HG03432 (cell line): ENCODE measurements at regions not wholly inside any gene's neighbourhood (a gene's known extent, or its start where the extent isn't known, plus 50 kb on each side); places are given as distances from the start of the nearest gene placed in this dataset.

Experiments used
- ATAC-seq: cut with Tn5 transposase; IDR thresholded peaks from one replicate; pipeline ENCODE4 v1.9.1; 2021; ENCODE audit warnings: mild to moderate bottlenecking, moderate library complexity; ENCODE audit not compliant: unreplicated experiment

DNA sequence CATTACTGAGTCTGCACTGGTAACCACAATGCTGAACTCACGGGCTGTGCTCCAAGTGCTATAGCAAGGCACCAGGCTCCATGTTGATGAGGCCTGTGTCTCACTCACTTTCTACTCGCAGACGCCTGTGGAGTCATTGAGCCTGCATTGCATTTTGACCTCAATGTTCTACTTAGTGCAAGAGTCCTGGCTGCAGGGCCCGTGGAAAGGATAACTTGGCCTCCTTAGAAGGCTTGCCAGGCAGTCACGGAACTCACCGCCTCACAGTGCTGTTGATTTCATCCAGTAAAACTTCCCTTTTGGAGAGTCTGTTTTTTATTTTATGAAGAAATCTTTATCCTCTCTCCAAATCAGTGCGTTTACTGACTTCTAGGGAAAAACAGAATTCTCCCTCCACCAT, 290.4 kb downstream of the RNF144A start:
- ATAC-seq, result no peak

GRCh38 chr2:7209757-7210555, 292.7 kb downstream of the RNF144A start:
- ATAC-seq, result no peak

DNA sequence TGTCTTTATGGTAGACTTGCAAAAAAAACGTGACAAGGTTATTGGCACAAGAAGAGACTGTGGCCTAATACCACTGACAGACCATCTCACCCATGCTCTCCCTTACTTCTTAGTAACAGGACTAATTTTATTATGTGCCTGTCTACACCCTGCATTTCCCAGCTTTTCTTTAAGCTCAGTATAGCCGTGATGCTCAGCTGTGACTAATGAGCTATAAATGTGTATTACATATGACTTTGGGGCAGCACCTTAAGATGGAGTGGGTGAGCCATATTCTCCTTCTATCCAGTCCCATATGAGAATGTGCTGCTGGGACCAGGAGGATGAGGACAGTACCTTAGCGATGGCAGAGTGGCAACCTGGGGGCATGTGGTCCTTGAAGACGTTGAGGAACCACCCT, 293.5 kb downstream of the RNF144A start:
- no peak for ATAC-seq

DNA sequence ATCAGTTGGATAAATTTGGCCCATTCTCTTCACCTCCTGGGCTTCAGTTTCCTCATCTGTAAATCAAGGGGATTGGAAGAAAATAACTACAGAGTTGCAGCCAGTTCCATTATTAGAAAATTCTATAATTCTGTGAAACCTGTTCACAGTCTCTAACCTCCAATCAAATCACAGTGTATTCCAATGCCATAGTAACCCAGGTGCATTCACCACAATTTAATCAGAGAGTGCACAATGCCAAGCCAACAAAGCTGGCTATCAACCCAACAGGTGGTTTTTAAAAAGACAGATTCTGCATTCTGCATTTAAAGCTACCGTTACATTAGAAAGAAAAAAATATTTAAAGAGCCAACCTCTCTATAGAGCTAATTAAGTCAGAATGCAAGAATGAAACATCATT, 308.6 kb downstream of the RNF144A start:
- ATAC-seq, result no peak

- no peak for ATAC-seq
Observed at GRCh38 chr2:7226501-7226900, 309.3 kb downstream of the RNF144A start.

GRCh38 chr2:7233126-7233525, 315.9 kb downstream of the RNF144A start:
- ATAC-seq, result no peak

- no peak for ATAC-seq
Observed at GRCh38 chr2:7237466-7237865, 320.3 kb downstream of the RNF144A start.

DNA sequence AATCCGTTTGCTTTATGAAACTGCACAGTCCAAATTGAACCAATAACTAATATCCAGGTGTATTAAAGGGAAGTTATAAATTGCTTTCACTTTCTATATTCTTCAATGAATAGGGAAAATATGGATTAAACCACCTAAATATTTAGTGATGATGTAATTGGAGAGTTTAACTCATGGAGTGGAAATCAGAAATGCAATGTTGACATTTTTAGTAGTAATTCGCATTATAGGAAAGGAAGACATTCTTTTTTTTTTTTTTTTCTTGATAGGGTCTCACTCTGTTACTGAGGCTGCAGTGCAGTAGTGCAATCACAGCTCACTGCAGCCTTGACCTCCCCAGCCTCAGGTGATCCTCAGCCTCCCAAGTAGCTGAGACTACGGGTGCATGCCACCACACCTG, 321.9 kb downstream of the RNF144A start:
- ATAC-seq, result no peak

- ATAC-seq, result no peak
Observed at GRCh38 chr2:7241041-7241745, 324.0 kb downstream of the RNF144A start.

DNA sequence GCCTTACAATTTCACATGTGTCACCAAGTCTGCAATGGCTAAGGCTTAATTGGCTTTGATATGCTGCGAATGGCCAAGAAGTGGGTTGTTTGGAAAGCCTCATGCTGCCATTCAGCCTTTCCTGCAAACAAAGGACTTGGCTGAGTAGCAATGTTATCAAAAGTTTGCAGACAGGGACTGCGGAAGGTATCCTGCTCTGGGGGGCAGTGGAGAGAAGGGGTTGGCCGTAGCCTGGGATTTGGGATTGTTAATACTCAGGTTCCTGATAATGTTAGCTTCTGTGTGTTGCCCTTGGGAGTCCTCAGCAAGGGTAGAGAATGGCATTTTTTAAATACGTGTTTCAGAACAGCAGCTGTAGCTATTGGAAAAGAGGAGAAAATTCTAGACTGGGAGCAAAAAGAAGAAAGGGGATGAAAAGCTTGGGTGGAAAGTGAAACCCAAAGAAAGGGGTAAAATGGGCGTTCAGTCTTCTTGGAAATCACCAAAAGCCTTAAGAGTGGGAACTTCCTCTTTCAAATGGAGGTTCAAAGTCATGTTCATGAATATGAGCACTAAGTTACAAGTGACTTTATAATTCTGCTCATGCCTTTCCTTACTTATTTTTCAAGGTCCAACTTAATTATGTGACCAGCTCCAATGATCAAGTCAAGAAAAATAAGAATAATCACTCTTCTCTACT, 325.1 kb downstream of the RNF144A start:
- ATAC-seq, result no peak

- ATAC-seq, result no peak
Observed at GRCh38 chr2:7243276-7243675, 326.1 kb downstream of the RNF144A start.

GRCh38 chr2:7256377-7256776, 339.2 kb downstream of the RNF144A start:
- ATAC-seq, result no peak

DNA sequence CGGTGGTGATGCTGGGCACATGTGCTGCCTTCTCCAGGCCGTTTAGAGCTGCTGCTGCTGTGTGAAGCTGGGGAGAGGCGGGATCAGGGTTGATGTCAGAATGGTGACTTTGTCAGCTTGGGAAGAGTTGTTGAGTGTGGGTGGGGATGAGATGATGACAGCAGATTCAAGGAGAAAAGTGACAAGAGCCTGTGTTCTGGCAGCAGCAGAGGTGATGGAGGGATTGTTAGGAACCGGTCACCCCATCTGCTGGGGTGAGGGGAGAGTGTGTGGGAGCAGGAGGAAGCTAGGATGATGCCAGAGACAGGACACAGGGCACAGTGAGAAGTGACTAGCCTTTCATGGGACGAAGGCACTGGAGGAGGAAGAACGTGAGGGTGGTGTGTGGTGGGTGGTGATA, 345.5 kb downstream of the RNF144A start:
- ATAC-seq, result no peak

- no peak for ATAC-seq
Observed at GRCh38 chr2:7264791-7265190, 347.6 kb downstream of the RNF144A start.

DNA sequence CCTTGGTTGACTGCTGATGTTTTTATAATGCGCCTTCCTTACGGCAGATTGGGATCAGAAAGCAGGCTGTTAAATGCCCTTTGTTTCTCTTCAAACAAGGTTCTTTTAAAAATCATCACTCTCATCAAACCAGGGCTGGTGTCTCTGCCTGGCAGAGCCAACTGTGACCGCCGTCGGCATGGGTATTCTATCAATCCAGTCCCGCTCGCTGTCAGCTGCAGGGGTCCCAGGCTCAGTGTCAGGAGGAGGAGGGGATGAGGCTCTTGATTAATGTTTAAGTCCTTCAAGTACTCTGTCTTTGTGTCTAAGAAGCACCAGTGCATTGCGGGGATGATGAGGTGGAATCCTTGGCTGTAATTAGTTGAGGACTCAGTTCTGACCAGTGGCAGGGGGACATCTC, 348.1 kb downstream of the RNF144A start:
- no peak for ATAC-seq

DNA sequence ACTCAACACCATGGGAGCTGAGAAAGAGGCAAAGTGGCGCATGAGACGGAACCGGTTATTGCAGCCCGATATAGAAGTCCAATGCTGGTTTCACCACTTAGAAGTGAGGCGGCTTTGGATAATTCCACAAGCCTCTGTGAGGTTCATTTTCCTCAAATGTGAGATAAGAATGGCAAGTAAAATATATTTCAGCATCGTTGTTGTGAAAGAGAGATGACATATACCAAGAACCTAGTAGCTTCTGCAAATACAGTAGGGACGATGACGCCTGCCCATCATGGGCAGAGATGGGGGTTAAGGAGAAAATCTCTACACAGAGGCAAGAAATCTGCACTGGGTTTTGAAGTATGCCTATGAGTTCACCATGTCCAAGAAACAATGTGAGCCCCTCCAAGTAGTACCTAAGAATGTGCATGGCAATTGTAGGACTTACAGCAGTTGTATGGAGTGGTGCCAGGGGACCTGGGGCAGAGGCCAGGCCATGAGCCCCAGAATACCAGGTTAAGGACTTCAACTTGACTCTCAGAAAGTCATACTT, 352.0 kb downstream of the RNF144A start:
- no peak for ATAC-seq

- no peak for ATAC-seq
Observed at GRCh38 chr2:7270011-7270431, 352.8 kb downstream of the RNF144A start.

GRCh38 chr2:7272210-7272609, 355.0 kb downstream of the RNF144A start:
- ATAC-seq, result no peak

DNA sequence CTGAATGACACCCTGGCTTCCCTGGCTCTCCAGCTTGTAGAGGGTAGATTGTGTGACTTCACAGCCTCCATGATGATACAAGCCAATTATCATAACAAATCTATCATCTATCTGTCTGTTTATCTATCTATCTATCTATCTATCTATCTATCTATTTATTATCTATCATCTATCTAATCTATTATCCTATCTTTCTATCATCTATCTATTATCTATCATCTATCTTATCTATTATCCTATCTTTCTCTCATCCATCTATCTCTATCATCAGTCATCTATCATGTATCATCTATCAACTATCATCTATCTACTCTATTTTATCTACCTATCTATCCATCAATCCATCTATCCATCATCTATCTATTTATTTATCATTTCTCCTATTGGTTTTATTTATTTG, 361.8 kb downstream of the RNF144A start:
- no peak for ATAC-seq

- ATAC-seq, result no peak
Observed at GRCh38 chr2:7279421-7279949, 362.3 kb downstream of the RNF144A start.

GRCh38 chr2:7280790-7281189, 363.6 kb downstream of the RNF144A start:
- ATAC-seq, result peak; percentile 63
